CD4-positive, alpha-beta T cell treated with Interleukin-15 for 1 hour (primary cell): ENCODE measurements at regions not wholly inside any gene's neighbourhood (a gene's known extent, or its start where the extent isn't known, plus 50 kb on each side); places are given as distances from the start of the nearest gene placed in this dataset.
"Not testable (repeated sequence)": the region's sequence is repeated elsewhere in the genome, so short reads cannot be mapped to it uniquely, and the experiment has no call there.

Experiments
- DNase-seq: peaks from one replicate; pipeline ENCODE4 v3.0.0-alpha.2; 2020

DNA sequence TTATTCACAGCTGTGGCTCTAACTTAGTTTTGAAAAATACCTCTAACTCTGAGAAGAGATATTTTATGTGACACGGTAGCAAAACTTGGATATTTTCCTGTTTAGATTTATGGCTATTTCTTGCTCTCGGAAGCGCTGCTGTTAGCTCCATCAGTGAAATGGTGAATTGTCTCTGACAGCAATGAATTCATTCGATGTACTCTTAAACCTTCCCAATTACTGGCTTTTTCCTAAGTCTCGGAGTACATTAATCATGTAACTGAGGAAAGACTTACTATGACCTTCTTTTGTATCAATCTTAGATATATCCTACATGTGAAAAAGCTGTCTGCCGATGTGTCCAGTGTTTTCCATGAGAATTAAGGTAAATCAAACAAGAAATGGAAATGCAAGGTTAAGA lies 613.0 kb downstream of the KIF4B start:
- DNase-seq: no peak

DNA sequence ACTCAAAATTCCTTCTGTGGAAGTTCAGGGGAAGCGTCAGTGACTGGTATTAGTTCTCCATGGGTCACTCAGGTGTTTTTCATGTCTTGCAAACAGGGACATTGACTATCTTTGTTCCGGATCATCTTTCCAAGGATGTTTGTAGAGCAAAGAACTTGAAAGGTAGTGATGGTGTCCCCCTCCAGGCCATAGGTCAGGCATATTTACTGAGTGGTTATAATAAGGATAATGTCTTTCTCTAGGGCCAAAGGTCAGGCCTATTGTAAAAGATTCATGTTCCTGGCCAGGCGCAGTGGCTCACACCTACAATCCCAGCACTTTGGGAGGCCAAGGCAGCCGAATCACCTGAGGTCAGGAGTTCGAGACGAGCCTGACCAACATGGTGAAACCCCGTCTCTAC lies 614.8 kb downstream of the KIF4B start:
- DNase-seq: no peak

DNA sequence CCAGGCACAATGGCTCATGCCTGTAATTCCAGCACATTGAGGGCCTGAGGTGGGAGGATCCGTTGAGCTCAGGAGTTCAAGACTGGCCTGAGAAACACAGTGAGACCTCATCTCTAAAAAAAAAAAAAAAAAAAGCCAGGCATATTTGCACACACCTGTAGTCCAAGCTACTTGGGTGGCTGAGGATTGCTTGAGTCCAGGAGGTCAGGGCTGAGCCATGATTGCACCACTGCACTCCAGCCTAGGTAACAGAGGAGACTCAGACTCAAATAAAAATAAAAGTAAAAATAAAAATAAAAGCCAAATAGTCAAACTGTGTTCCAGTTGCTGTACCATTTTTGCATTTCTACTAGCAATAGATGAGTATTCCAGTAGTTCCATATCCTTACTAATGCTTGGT lies 616.0 kb downstream of the KIF4B start:
- DNase-seq: no peak

DNA sequence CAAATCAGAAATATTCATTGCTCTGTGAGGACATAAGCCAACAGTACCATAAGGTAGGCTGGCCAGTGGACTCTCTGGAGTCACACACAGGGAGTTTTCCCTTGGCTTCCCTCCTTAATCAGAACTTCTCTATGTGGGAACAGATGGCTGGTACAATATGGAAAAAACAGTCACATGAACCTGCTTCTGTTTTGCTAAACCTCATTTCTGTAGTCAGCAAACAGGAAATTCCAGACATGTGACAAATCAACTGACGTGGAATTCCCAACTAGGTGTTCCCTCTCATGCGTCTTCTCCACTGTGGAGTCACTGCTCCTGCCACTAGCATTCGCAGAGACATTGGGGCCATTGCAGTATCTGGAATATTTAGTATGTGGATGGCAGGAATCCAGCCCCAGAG lies 617.6 kb downstream of the KIF4B start:
- DNase-seq: no peak

DNA sequence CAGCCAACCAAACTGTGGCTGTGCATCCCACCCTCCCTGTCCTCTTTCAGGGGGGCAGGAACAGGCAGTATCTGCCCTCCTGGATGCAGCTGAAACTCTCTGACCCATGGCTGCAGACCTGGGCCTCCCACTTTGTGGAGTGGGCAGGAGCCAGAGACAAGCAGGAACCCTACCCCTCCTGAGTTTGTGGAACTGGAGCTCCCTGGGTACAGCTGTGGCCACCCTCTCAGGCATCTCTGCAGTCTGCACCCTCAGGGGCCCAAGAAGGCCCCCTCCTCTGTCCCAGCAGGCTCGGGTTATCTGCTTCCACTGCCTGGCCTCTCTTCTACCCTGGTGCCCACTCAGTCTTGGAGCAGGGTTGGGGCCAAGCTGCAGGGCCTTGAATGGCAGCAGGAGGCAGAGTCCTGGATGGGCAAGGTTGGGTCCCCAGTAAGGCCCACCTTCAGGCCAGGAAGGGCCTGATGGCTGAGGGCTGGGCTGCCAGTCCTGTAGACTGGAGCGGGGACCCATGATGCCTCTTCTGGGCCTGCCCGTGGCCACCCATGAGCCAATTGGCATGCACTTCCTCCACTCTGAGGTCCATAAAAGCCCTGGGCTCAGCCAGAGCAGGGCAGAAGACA lies 619.9 kb downstream of the KIF4B start:
- DNase-seq: no peak

DNA sequence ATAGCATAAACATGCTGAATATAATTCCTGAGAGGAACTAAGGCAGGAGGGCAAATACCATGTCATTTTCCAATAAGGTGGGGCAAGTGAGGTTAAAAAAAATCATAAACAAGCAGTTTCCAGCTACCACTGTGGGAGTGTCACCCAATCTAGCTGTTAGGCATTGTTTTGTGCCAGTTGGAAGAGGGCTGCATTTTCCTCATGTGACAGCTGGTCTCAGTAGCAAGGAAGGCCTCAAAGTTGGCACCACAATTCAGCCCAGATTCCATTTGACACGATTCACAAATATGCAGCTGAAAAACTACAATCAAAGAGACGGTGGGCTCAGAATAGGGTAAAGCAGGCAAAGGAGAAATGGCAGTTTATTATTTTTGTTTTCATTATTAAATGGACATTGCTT lies 636.1 kb downstream of the KIF4B start:
- DNase-seq: no peak

DNA sequence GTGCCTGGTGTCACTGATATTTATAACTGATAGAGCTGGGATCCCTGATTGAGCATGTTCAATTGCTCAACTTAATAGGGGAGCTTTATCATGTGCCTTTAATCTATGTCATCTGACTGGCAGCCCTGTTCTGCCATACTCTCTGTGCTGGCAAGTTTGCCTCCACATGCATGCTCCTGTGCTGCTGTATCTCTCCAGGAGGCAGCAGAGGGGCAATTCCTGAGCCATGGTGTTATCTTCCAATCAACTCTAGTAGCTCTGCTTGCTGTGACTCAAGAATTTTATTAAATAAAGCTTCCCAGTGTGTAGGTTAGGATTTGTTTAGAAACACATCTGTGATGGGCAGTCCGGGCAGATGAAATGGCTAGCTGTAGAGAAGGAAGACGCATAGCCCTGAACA lies 642.0 kb downstream of the KIF4B start:
- DNase-seq: no peak

DNA sequence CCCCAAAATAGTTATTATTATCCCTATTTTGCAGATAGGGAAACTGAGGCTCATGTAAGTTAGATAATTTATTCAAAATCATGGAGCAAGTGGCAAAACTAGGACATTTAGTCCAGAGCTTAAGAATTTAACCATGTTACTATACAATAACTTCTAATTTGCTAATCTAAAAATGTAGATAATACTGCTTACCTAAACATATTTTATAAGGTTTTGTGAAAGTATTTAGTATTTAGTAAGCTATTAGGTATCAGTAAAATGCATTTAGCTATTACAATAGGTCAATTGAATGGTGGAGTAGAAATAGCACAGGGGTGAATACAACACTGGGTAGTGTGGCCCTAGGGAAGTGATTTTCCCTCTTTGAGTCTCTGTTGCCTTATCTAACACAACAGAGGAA lies 648.3 kb downstream of the KIF4B start:
- DNase-seq: no peak

DNA sequence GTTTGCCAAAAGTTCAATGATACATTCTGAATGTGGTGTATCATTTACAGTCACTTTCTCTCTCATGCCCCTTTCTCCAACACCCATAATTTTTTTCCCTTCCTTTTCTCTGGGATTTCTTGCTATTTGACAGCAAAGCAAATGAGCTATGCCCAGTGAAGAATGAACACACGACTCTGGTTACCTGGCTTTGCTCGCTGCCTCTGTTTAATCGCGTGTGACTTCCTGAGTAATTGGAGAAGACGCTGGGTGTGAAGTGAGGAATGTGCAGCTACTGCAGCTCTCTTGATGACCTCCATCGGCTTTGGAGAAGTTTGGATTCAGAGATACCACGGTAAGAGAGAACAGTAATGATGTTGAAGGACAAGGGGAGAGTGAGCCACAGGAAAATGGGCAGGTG lies 651.8 kb downstream of the KIF4B start:
- no peak for DNase-seq

DNA sequence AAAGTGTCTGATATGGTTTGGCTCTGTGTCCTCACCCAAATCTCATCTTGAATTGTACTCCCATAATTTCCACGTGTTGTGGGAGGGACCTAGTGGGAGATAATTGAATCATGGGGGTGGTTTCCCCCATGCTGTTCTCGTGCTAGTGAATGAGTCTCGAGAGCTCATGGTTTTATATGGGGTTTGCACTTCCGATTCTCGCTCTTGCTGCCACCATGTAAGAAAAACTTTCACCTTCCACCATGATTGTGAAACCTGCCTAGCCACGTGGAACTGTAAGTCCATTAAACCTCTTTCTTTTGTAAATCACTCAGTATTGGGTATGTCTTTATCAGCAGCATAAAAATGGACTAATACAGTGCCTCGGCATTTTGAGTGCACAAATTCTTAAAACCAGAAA lies 655.0 kb upstream of the SGCD start:
- not testable (repeated sequence) for DNase-seq

DNA sequence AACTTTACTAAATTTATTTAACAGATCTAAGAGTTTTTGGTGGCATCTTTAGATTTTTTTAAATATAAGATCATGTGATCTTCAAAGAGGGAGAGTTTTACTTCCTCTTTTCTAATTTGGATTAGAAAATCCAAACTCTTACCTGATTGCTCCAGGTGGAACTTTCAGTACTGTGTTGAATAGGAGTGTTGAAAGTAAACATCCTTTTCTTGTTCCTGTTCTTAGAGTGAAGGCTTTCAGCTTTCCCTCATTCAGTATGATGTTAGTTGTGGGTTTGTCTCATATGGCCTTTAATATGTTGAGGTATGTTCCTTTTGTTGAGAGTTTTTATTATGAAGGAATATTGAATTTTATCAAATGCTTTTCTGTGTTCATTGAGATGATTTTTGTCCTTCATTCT lies 650.0 kb upstream of the SGCD start:
- DNase-seq: no peak

DNA sequence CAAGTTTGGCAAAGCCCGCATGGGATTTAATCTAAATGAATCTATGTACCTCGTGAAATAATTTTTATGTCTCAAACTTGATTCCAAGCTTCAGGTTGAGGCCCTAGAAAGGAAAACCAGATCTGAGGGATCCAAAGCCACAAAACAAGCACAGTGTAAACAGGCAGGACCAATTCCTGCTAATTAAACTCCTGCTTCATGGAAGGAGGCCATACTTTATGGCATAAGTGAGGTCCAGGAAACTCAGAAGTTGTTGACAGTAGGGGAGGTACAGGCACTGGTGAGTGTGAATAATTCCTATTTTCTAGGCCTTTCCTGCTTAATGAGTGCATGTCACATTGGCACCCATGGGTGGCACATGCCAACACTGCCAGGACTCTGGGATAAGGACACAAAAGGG lies 648.6 kb upstream of the SGCD start:
- no peak for DNase-seq

DNA sequence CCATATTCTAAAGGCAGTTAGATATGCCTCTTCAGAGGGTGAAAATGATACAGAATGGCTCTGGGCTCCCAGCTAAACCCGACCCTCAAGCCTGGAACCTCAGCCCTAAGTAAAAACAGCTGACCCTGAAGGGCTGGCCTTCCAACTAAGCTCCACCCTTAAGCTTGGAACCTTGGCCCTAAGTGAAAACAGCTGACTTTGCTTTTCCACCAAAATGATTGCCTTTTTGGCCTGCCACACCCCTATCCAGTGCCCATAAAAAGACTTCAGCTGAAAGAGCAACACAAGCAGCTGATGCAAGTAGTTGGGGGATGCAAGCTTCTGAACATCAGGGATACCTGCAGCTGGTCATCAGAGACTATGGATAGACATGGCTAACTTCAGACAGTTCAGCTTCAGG lies 647.4 kb upstream of the SGCD start:
- DNase-seq: no peak

DNA sequence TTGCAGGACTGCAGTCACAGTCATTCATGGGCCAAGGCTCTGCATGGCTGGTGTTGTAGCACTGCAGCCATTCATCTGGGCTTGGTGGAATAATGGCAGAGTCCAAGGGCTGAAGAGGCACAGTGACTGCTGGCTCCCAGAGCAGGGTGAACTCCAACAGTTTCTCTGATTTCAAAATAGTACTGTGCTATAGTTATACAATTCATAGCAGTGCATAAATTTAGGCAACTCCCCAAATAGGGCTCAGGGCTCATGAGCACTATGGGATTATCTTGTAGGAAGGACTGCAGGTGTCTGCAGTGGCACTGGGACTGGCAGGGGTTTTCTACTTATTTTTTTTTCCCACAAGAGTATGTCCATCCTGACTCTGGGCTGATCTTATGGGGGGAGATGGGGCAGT lies 642.5 kb upstream of the SGCD start:
- no peak for DNase-seq

DNA sequence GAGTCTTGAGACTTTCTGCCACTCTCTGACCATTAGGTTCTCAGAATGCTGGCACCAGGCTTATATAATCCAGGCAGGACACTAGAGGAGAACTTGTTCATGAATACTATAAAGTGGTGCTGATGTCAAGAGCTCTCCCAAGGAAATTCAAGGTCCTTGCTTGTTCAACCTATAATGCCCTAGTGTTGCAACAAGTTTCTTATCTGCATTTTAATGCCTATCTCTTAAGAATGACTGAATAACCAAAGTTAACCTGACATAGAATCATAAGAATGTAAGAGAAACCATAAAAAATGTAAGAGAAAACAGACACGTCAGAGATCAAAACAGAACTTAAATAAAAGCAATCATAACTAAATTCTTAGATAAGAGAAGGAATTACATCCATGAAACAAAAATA lies 640.8 kb upstream of the SGCD start:
- DNase-seq: no peak

DNA sequence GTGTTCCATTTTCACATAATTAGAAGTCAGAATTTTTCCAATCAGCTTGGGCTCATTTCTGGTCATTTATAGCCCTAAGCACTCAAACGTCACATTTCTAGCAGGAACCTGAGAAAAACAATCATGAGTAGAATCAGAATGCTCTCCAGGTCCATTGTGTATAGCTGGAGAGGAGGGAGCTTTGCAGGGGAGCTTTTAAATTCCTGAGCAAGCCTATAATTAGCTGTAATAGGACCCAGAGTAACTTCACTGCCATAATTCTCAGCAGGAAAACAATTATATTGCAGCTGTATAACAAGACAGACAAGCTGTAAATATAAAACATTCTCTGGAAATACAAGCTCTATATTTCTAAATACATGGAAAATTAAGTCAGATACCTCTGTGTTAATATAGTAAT lies 637.6 kb upstream of the SGCD start:
- DNase-seq: no peak

DNA sequence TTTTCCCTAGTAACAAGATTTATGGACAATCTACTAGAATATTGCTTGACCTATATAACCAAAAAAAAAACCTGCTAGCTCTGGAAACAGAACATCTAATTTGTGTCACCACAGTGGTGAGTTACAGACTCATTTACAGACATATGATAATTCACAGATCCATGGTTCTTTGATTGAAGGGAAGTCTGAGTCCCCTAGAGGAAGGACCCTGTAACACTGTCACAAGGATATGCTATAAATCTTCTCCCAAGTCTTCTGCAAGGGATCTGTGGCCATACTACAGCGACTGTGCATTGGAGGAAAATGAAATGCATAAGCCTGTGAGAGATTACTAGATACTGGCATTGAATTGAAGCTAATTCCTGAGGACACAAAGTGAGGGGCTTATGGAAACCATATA lies 630.6 kb upstream of the SGCD start:
- DNase-seq: no peak

DNA sequence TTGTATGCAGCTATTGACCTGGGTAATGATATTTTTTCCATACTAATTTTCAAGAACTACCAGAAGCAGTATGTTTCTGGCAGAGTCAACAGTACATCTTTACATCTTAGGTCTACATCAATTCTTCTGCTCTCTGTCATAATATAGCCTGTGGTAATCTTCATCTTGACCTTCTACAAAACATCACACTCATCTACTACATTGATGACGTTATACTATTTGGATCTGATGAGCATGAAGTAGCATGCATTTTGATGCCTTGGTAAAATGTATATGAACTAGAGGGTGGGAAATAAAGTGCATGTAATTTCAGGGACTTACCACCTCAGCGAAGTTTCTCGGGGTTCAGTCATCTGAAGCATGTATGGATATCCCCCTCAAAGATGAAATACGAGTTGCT lies 629.7 kb upstream of the SGCD start:
- DNase-seq: no peak

DNA sequence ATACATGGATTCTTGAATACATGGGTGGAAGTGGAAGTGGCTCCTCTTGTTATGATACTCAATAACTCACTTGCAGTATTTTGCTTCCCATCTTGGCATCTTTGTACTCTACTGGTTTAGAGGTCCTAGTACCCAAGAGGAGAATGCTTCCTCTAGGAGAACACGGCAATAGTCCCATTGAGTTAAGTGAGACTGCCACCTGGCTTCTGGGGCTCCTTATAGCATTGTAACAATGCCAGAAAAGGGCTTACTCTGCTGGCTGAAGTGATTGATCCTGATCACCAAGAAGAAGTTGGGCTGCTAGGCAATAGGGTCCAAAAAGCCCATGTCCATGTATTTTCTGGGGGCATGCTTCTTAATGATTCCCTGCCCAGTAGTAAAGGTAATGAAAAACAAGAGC lies 627.6 kb upstream of the SGCD start:
- DNase-seq: no peak

DNA sequence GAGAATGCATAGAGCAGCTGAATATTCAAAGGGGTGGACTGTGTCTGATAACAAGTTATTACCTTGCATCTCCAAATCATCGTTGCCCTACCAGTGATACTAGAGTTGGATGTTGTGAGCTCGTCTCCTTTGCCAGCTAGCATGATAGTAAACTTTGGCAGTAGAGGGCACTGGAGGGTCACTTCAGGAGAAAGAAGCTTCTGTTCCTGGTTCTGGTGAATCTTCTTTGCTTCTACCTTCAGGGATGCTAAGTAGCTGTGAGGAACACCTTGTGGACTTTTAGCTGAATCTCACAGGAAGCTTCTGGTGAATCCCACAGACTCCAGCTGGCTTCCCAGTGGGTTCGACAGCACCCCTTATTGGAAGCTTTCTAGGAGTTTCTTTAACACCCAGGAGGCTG lies 626.6 kb upstream of the SGCD start:
- no peak for DNase-seq

DNA sequence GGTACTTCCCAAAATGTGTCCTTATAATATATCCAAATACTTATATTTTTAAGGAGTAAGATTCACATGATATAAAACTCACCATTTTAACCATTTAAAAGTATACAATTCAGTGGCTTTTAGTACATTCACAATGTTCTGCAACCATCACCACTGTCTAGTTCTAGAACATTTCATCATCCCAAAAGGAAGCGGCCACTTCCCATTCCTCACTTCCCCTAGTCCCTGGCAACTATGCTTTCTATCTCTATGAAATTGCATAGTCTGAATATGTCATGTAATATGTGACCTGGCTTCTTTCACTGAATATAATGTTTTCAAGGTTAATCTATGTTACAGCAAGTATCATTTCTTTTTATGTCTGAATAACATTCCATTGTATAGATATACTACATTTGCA lies 615.1 kb upstream of the SGCD start:
- DNase-seq: no peak

DNA sequence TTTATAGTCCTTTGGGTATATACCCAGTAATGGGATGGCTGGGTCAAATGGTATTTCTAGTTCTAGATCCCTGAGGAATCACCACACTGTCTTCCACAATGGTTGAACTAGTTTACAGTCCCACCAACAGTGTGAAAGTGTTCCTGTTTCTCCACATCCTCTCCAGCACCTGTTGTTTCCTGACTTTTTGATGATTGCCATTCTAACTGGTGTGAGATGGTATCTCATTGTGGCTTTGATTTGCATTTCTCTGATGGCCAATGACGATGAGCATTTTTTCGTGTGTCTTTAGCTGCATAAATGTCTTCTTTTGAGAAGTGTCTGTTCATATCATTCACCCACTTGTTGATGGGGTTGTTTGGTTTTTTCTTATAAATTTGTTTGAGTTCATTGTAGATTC lies 612.5 kb upstream of the SGCD start:
- DNase-seq: not testable (repeated sequence)

DNA sequence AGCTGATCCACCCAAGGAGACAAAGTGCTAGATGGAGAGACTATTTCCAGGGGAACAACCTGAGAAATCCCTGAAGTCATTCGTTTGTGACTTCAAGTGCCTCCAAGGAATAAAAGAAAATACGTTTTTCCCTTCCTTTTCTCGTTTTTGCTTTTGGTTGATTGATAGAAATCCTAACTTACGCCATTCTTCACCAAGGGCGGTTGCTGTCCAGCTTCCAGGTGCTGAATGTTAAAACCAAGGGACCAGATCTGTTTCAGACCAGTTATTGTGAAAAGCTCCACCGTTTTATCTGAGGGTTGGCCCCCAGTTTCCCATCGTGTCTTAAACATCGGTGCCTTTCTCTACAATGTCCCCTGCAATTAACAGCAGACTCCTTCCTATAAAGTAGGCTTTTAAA lies 600.7 kb upstream of the SGCD start:
- DNase-seq: no peak

DNA sequence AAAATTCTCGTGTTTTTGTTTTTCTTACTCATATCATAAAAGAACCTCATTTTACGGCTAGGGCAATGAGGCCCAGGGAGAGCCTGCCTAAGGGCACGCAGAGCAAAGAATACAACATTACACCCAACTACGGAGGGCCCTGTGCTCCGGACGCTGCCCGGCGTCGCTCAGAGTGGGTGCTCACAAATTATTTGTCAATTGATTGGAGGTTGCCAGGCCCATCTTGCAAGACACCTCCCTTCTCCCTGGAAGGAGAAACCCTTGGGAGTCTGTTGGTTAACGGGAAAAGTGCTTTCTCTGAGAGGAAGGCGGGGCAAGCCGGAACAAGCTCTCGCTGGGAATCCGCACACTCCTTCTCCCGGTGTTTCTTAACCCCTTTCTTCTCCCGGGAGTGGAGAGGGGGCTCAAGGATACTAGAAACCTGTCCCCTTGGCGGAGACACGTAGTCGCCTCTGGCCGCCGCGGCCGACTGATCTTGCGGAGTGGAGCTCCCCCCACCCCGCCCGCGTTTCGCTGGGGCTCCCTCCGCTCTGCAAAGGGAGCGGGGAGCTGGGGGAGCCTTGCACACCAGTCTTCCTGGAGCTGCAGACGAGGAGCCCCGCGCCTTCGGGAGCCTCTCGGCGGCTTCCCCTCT lies 599.3 kb upstream of the SGCD start:
- DNase-seq: no peak

DNA sequence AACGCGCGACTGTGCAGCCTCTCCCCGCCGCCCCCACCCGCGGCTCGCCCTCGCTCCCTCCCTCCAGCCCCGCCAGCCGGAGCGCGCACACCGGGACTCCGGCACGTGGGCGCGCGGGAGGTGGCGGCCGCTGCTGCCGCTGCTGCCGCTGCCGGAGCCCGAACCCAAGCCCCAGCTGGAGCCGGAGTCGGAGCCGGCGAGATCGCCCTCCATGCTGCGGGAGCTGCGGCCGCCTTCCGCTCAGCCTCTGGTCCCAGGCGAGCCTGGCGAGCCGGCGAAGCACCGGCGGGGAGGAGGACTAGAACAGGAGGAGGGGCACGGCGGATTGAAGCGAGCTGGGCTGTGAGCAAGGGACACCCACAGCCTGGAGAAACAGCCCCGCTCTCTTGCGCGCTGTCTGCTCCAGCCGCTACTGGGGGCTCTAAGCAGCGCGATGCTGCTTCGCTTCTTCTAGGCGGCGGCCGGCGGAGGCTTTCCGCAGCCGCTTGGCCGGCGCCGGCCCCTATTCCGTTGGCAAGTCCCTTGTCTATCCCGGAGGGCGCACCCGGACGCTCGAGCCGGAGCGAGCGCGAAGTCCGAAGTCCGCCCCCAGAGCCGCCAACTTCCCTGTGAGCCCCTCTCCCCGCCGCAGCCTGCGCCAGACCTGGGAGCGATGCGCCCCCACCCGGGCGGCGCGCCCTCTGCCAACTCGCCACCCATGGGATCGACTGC lies 598.7 kb upstream of the SGCD start:
- DNase-seq: no peak
